Activated CD4-positive, alpha-beta T cell treated with anti-CD3 and anti-CD28 coated beads, Interleukin-2, amount 50 U/mL, for 1 hour (primary cell): ENCODE measurements at regions not wholly inside any gene's neighbourhood (a gene's known extent, or its start where the extent isn't known, plus 50 kb on each side); places are given as distances from the start of the nearest gene placed in this dataset.
"Not testable (repeated sequence)": the region's sequence is repeated elsewhere in the genome, so short reads cannot be mapped to it uniquely, and the experiment has no call there.

Experiments used
- DNase-seq: peaks from one replicate; pipeline ENCODE4 v3.0.0-alpha.2; 2020

DNA sequence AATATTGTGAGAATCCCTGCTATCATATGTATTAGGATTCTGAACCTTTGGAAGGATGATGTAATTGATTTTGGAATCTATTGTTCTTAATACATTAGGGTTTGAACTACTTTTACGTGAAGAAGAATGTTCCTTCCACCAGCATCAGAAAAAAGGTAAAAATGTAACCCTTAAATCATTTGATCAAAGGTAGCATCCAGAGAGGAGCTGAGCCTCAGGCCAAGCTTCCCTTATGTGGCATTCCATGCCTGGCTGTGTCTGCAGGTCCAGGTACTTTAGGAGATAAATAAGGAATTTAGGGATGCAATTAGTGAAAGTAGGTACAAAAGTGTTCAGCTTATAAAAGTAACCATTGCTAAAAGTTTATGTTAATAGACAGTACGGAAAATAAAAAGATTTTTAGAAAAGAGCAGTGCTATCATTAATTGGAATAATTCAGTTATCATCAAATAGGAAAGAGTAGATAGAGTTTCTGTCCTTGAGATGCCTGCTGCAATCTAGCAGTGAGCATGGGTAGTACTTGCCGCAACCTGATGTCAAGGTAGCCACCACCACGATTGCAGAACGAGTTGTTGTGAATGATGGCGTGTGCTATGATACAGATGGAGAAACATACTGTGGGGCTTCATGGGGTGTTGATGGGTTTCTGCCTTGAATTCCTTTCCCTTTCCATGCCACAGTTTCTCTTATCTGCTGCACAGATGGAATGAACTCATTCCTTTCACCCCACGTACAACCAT lies 228.8 kb downstream of the GATA3 start:
- no peak for DNase-seq

- DNase-seq, result no peak
These were observed 229.5 kb downstream of the GATA3 start for GRCh38 chr10:8283986-8284385.

- not testable (repeated sequence) for DNase-seq
These were observed 231.5 kb downstream of the GATA3 start for GRCh38 chr10:8285970-8286369.

DNA sequence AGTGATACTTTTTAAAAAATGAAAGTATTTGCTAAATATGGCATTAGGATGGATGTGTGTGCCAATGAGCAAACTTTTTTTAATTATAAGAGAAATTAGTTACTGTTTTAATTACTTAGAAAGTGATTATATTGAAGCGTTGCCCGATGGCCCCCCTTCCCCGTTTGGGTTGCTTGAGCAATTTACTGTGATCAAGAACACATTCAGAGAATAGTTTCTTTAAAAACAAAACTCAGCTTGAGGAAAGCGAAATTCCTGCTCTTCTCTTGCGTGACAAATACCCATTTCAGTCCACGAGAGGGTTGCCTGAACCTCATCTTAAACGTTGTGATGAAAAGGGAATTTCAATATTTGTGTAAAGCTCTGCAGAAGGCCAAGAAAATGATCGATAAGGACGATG lies 234.1 kb downstream of the GATA3 start:
- DNase-seq, result no peak

- no peak for DNase-seq
These were observed 234.9 kb downstream of the GATA3 start for GRCh38 chr10:8289186-8289924.

- DNase-seq, result no peak
These were observed 240.3 kb downstream of the GATA3 start for GRCh38 chr10:8294779-8295178.

- no peak for DNase-seq
These were observed 240.8 kb downstream of the GATA3 start for GRCh38 chr10:8295311-8295710.

GRCh38 chr10:8296090-8296733 lies 241.7 kb downstream of the GATA3 start:
- no peak for DNase-seq

- DNase-seq, result no peak
These were observed 242.2 kb downstream of the GATA3 start for GRCh38 chr10:8296734-8297101.

GRCh38 chr10:8297107-8297506 lies 242.6 kb downstream of the GATA3 start:
- DNase-seq, result no peak

DNA sequence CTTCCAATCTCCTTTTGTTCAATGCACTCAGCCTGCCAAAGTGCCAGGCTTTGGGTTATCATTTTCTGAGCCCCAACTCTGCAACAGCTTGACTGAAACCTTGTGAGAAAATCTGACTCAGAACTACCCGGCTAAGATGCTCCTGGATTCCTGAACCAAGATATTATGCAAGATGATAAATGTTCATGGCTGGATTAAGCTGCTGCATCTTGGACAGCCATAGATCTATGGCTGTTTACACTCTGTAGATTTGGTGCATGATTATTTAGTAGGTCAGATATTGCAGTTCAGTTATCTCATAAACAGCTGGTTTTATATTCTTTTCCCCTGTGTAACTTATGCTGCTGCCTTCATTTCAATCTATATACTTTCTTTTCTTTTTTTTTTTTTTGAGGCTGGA lies 243.5 kb downstream of the GATA3 start:
- DNase-seq, result no peak

- no peak for DNase-seq
These were observed 244.5 kb downstream of the GATA3 start for GRCh38 chr10:8298896-8299570.

GRCh38 chr10:8300925-8301324 lies 246.4 kb downstream of the GATA3 start:
- no peak for DNase-seq

DNA sequence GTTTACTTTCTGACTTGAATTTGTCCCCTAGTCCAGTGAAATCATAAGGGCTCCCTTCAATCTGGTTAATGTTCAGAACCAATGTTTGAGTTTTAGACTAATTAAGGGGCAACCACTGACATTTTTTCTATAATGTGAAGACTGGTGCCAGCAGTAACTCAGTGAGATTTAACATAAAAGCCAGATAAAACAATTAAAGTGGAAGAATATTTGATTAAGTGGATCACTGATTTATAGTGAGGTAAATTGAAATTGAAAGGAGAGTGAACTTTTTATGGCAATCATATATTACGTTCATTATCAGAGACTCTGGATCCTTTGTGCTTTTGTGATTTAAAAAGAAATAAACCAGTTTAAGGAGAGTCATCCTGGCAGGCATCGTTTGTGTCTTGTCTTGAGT lies 246.8 kb downstream of the GATA3 start:
- no peak for DNase-seq

DNA sequence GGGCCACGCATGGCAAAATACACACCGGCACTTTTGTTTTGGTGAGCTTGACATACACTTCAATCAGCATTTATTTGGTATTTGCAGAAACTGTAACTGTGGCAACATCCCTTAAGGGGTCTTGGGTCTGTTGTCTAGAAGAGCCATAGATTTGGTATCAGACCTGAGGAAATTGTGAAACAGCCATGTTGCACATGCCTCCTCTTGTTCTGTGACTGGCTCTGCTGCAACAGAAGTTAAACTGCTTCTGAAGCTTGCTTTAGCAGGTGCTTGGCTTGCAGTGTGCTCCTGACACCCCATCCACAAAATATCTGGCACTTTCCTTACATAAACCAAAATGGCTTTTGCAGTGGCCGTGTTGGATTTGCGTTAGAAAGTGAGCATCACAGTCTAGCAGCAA lies 247.3 kb downstream of the GATA3 start:
- no peak for DNase-seq

DNA sequence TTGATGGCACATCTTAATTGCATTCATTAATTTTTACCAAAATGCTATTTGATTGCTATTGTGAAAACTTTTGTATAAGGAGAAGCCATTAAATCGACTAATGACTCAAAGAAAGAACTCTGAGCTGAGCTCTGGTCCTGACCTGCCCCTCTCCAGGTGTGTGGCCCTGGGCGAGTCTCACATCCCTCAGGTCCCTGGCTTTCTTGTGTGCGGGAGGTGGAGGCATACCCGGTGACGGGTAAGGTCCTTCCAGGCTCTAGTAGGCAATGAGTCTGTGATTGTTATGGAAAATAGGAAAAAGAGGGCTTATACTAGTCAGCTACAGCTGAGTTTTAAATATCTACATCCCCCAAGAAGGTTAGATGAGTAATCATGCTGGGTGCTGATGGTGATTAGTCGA lies 248.1 kb downstream of the GATA3 start:
- no peak for DNase-seq

- DNase-seq, result no peak
These were observed 250.4 kb downstream of the GATA3 start for GRCh38 chr10:8304861-8305260.

DNA sequence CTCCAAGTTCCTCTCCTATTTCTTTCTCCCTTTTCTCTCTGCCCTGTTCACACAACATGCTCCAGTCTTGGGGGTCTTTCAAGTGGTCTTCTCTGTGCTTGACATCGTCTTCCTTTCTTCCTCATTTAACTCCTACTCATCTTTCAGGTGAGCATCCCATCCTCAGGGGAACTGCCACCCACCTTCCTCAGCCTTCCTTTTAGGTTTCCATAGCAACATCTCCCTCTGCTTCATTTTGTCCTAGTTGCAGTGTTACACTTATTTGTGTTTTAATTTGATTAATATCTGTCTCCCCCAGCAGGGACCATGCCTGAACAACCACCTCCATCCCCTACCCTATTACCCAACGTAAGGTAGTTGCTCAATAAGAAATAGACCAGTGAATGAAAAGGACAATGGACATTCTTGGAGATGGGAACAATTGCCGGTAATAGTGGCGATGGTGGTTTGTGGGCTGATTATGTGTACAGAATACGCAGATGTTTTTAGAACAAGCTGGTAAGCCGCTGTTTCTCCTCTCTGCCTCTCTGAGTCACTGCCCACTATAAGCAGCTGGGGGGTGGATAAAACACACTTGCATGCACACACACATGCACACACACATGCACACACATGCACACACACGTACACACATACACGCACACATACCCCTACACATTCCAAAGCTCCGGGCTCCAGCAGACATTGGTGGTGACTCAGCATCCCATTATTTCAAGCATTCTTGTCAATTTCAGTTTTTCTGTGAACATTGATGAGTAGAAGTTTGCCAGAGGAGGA lies 251.6 kb downstream of the GATA3 start:
- DNase-seq, result no peak

DNA sequence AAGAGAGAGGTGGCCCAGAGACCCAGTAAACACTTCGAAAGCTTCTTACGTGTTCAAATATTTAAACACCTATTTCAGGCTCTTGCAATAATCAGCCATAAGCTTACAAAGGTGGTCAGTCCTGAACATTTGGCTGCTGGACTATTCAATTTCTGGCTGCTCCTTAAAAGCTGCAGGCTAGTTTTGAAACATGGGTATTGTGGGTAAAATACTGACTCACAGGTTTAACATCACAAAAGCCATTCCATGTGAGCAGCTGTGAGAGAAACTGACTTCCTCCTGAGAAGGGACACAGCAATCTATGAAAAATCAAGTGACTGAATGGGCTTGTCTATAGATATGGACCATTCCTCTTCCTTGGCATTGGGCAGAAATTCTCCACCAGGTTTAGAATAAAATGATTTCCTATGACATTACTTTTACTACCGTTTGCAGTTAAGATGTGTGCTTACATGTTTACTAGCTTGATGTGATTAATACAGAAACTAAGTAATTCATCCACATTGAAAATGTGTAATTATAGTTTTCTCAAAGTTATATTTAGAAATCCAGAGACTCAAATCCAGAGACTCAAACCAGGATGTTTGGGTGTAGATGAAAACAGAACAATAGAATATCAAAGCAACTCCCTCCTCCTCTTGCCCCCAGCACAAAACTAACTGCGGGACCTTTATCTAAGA lies 252.3 kb downstream of the GATA3 start:
- DNase-seq, result no peak

DNA sequence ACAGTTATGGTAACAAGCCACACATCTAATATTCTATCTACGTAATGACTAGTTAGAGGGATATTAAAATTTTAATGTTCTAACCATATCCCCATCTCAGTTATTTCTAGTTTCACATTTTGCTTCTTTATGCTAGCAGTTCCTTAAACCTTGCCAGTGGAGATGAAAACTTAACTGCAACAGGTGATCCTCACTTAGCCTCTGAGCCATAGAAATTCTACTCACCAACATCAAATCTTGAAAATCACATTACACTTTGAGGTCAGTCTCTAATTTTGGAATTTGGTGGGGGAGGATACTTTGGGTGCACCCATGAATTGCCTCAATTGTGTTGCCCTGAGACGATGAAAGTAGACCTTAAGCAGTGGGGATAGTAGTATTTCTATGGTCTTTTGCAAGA lies 256.4 kb downstream of the GATA3 start:
- DNase-seq, result no peak

GRCh38 chr10:8311526-8312070 lies 257.1 kb downstream of the GATA3 start:
- no peak for DNase-seq

- no peak for DNase-seq
These were observed 257.6 kb downstream of the GATA3 start for GRCh38 chr10:8312079-8312478.
